OCI-LY1 (cell line): ENCODE measurements at regions not wholly inside any gene's neighbourhood (a gene's known extent, or its start where the extent isn't known, plus 50 kb on each side); places are given as distances from the start of the nearest gene placed in this dataset.

Source experiments
- EZH2 ChIP-seq: fragments of 200-600 bp; sonication (generic), shearing (Covaris generic); IDR thresholded peaks from 2 replicates; pipeline ENCODE4 v1.8.0; 2017; ENCODE audit warnings: borderline replicate concordance, mixed run types, mild to moderate bottlenecking, antibody characterized with exemption, low read length, moderate library complexity, mixed read lengths
- TF ChIP-seq, protein P1 (sequence below): fragments of 200-600 bp; sonication (generic), shearing (Covaris generic); IDR thresholded peaks from 2 replicates; pipeline ENCODE4 v1.5.1; 2017; ENCODE audit warnings: mild to moderate bottlenecking, antibody characterized with exemption, low read length, moderate library complexity, mixed read lengths

DNA sequence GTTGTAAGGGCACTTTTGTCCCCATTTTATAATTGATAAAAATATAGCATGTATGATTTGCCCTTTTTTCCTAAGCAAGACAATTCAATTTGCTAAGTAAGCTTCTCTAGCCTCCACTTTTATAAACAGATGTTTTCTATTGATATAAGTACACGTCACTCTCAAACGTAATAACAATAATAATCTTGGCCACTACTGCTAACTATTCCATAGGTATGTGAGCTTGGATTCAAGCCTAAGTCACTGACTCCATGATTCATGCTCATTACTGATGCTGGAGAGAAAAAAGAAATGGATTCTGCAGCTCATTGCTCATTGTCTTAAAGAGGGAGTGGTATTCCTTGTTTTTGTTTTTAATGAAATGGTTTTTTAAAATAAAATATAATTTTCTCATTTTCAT is 661.0 kb downstream of the GALC start:
- TF ChIP-seq, protein P1, sequence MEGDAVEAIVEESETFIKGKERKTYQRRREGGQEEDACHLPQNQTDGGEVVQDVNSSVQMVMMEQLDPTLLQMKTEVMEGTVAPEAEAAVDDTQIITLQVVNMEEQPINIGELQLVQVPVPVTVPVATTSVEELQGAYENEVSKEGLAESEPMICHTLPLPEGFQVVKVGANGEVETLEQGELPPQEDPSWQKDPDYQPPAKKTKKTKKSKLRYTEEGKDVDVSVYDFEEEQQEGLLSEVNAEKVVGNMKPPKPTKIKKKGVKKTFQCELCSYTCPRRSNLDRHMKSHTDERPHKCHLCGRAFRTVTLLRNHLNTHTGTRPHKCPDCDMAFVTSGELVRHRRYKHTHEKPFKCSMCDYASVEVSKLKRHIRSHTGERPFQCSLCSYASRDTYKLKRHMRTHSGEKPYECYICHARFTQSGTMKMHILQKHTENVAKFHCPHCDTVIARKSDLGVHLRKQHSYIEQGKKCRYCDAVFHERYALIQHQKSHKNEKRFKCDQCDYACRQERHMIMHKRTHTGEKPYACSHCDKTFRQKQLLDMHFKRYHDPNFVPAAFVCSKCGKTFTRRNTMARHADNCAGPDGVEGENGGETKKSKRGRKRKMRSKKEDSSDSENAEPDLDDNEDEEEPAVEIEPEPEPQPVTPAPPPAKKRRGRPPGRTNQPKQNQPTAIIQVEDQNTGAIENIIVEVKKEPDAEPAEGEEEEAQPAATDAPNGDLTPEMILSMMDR, result no peak
- no peak for TF ChIP-seq EZH2
